ENCODE measurements at regions not wholly inside any gene's neighbourhood (a gene's known extent, or its start where the extent isn't known, plus 50 kb on each side); places are given as distances from the start of the nearest gene placed in this dataset.

DNA sequence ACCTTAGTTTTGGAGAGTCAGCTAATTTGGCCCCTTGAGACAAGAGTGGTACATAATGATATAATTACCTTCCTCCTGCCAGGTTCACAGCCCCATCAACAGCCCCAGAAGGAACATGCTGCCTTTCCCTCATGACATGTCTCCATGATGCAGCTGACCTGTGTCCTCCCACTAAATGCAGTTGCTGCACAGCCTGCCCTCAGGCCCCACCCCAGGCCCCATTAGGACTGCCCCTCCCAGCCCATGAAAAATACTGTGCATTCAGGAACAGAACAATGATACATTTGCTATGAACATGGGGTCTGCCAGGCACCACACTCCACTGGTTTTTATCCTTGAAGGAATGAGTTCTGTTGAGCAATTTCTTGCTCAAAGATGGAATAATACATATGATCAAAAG, 176.4 kb downstream of the C5orf15 start:
- Histone ChIP-seq H3K36me3 (no peaks in the 10 kb centered on the region), H3K4me1 (no peaks in the 10 kb centered on the region), H3K27me3 (no peaks in the 10 kb centered on the region), H3K4me3 (no peak overlapping the region), H3K27ac (no peak overlapping the region), H3K9me3 (no peaks in the 10 kb centered on the region)
- DNase-seq, result no peak
- intact Hi-C loops (cut with DNase I; ENCODE audit: low total_unique reads), result no loop called here
- TF ChIP-seq, protein P1, sequence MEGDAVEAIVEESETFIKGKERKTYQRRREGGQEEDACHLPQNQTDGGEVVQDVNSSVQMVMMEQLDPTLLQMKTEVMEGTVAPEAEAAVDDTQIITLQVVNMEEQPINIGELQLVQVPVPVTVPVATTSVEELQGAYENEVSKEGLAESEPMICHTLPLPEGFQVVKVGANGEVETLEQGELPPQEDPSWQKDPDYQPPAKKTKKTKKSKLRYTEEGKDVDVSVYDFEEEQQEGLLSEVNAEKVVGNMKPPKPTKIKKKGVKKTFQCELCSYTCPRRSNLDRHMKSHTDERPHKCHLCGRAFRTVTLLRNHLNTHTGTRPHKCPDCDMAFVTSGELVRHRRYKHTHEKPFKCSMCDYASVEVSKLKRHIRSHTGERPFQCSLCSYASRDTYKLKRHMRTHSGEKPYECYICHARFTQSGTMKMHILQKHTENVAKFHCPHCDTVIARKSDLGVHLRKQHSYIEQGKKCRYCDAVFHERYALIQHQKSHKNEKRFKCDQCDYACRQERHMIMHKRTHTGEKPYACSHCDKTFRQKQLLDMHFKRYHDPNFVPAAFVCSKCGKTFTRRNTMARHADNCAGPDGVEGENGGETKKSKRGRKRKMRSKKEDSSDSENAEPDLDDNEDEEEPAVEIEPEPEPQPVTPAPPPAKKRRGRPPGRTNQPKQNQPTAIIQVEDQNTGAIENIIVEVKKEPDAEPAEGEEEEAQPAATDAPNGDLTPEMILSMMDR (IDR thresholded peaks at IDR 0.05), result no peak
- TF ChIP-seq POLR2A (IDR thresholded peaks at IDR 0.05), result no peak

DNA sequence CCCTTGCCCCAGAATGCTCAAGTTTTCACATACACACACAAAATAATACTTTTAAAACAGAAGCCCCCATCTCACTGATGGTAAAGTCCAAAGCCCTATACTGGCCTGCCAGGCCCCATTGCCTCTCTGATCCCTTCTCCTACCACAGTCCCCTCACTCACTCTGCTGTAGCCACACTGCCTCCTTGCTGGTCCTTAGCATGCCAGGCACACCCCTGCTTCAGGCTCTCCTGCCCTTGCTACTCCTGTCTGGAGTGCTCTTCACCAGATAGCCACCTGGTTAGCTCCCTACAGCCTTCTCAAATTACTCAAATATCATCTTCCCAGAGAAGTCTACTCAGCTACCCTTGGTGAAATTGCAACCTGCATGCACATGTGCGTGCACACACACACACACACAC, 177.5 kb downstream of the C5orf15 start:
- H3K4me3 ChIP-seq, result no peak overlapping the region
- intact Hi-C loops (cut with DNase I; ENCODE audit: low total_unique reads), result no loop called here
- no peak overlapping the region for H3K27ac ChIP-seq
- TF ChIP-seq, protein P1 (IDR thresholded peaks at IDR 0.05), result no peak
- no peak for TF ChIP-seq POLR2A (IDR thresholded peaks at IDR 0.05)
- no peaks in the 10 kb centered on the region for H3K4me1 ChIP-seq
- no peak for DNase-seq
- H3K27me3 ChIP-seq, result no peaks in the 10 kb centered on the region
- no peaks in the 10 kb centered on the region for H3K36me3 ChIP-seq
- no peaks in the 10 kb centered on the region for H3K9me3 ChIP-seq

DNA sequence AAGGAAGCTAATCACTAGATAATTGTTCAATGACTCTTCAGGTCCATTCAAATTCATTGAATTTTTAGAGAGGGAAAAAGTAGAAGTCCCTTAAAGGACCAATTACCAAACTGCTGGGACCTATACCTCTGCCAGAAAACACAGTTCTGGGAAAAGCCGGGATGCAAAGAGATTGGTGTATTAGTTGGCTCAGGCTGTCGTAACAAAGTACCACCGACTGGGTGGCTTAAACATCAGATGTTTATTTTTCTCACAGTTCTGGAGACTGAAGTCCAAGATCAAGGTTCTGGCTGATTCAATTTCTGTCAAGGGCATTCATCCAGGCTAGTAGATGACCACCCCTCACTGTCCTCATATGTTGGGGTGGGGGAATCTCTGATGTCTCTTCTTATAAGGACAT, 177.1 kb upstream of the FSTL4 start:
- Histone ChIP-seq H3K4me1 (no peaks in the 10 kb centered on the region), H3K9me3 (no peaks in the 10 kb centered on the region), H3K36me3 (no peaks in the 10 kb centered on the region), H3K27ac (no peak overlapping the region), H3K4me3 (no peak overlapping the region), H3K27me3 (no peaks in the 10 kb centered on the region)
- TF ChIP-seq, protein P1 (IDR thresholded peaks at IDR 0.05), result no peak
- no peak for TF ChIP-seq POLR2A (IDR thresholded peaks at IDR 0.05)
- intact Hi-C loops (cut with DNase I; ENCODE audit: low total_unique reads), result no loop called here
- no peak for DNase-seq

DNA sequence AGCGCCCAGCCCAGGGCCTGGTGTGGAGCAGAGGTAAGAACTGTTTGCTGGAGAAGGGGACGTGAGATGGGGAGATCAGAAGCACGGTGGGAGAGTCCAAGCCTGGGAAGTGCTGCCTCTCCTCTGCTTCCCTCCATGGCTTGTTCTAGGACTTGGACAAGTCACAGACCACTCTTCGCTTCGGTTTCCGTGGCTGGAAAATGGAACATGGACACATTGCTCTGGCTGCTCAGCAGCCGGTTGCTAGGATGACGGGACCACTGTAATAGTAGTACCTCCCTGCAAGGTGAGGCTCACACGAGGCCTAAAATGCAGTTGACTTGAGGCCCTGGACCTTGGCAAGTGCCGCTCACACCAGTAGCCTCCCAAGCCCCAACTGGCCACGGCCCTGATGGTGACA, 175.8 kb upstream of the FSTL4 start:
- Histone ChIP-seq H3K36me3 (no peaks in the 10 kb centered on the region), H3K4me1 (no peaks in the 10 kb centered on the region), H3K27ac (no peak overlapping the region), H3K9me3 (no peaks in the 10 kb centered on the region), H3K27me3 (no peaks in the 10 kb centered on the region), H3K4me3 (no peak overlapping the region)
- TF ChIP-seq POLR2A (IDR thresholded peaks at IDR 0.05), result no peak
- TF ChIP-seq, protein P1 (IDR thresholded peaks at IDR 0.05), result no peak
- no peak for DNase-seq
- intact Hi-C loops (cut with DNase I; ENCODE audit: low total_unique reads), result no loop called here

DNA sequence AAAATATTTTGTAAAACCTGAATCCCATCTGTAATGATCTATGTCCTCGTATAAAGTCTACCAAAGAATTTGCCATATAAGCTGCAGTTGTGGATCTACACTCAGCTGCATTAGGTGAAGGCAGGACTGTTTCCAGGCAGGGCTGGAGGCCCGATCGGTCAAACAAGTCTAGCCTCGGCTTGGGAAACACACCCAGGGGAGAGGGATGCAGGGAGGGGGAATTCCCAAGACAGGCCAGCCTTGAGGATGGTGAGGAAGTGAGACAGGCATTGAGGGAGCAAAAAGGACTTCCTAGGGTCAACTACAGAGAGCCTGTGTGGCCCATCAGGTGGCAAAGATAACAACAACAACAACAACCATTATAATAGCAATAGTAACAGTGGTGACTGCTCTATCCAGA, 174.1 kb upstream of the FSTL4 start:
- no peaks in the 10 kb centered on the region for H3K36me3 ChIP-seq
- DNase-seq, result no peak
- no peaks in the 10 kb centered on the region for H3K27me3 ChIP-seq
- H3K9me3 ChIP-seq, result no peaks in the 10 kb centered on the region
- TF ChIP-seq, protein P1 (IDR thresholded peaks at IDR 0.05), result no peak
- no peak for TF ChIP-seq POLR2A (IDR thresholded peaks at IDR 0.05)
- H3K4me1 ChIP-seq, result no peaks in the 10 kb centered on the region
- intact Hi-C loops (cut with DNase I; ENCODE audit: low total_unique reads), result no loop called here
- no peak overlapping the region for H3K4me3 ChIP-seq
- no peak overlapping the region for H3K27ac ChIP-seq

Data from uterus (tissue), 3 donors.